GM12873 (cell line): ENCODE measurements at regions not wholly inside any gene's neighbourhood (a gene's known extent, or its start where the extent isn't known, plus 50 kb on each side); places are given as distances from the start of the nearest gene placed in this dataset.

Experiments
- CTCF ChIP-seq: IDR thresholded peaks from 2 replicates; pipeline ENCODE4 v1.5.1; 2012; ENCODE audit warnings: low read depth, mild to moderate bottlenecking, moderate library complexity, low read length, control low read depth; ENCODE audit not compliant: insufficient read depth; ENCODE audit errors: missing control alignments

GRCh38 chr10:22875581-22875980 is 52.3 kb upstream of the ARMC3 start:
- no peak for TF ChIP-seq CTCF

GRCh38 chr10:22874189-22874854 is 53.5 kb upstream of the ARMC3 start:
- no peak for TF ChIP-seq CTCF

- no peak for TF ChIP-seq CTCF
These were observed 71.3 kb upstream of the ARMC3 start for GRCh38 chr10:22856444-22857074.

- TF ChIP-seq CTCF, result peak; percentile 1
These were observed 72.9 kb upstream of the ARMC3 start for GRCh38 chr10:22854935-22855421.

GRCh38 chr10:22853906-22854447 is 73.9 kb upstream of the ARMC3 start:
- TF ChIP-seq CTCF, result no peak

GRCh38 chr10:22852712-22853353 is 75.0 kb upstream of the ARMC3 start:
- no peak for TF ChIP-seq CTCF

- TF ChIP-seq CTCF, result no peak
These were observed 76.0 kb upstream of the ARMC3 start for GRCh38 chr10:22851865-22852239.
